Retina (tissue), 1 donor: ENCODE measurements at regions not wholly inside any gene's neighbourhood (a gene's known extent, or its start where the extent isn't known, plus 50 kb on each side); places are given as distances from the start of the nearest gene placed in this dataset.

Experiments used
- DNase-seq: peaks from one replicate; pipeline ENCODE4 v3.0.0-alpha.2; 2016

- no peak for DNase-seq
These were observed 111.1 kb upstream of the GLI3 start for GRCh38 chr7:42348071-42348470.

- no peak for DNase-seq
These were observed 110.6 kb upstream of the GLI3 start for GRCh38 chr7:42347616-42348015.

- no peak for DNase-seq
These were observed 108.7 kb upstream of the GLI3 start for GRCh38 chr7:42345478-42346299.

GRCh38 chr7:42344198-42344755 is 107.3 kb upstream of the GLI3 start:
- no peak for DNase-seq

- DNase-seq, result no peak
These were observed 105.4 kb upstream of the GLI3 start for GRCh38 chr7:42342381-42342780.

GRCh38 chr7:42340436-42340835 is 103.4 kb upstream of the GLI3 start:
- DNase-seq, result no peak

GRCh38 chr7:42338916-42339540 is 102.0 kb upstream of the GLI3 start:
- DNase-seq, result no peak

- no peak for DNase-seq
These were observed 101.4 kb upstream of the GLI3 start for GRCh38 chr7:42338231-42338915.

- DNase-seq, result no peak
These were observed 100.4 kb upstream of the GLI3 start for GRCh38 chr7:42337225-42337905.

- no peak for DNase-seq
These were observed 95.7 kb upstream of the GLI3 start for GRCh38 chr7:42332605-42333222.

GRCh38 chr7:42319631-42320030 is 82.6 kb upstream of the GLI3 start:
- DNase-seq, result no peak

GRCh38 chr7:42315631-42316030 is 78.6 kb upstream of the GLI3 start:
- DNase-seq, result no peak

- DNase-seq, result no peak
These were observed 78.1 kb upstream of the GLI3 start for GRCh38 chr7:42315103-42315502.

- no peak for DNase-seq
These were observed 77.7 kb upstream of the GLI3 start for GRCh38 chr7:42314696-42315095.

- DNase-seq, result no peak
These were observed 74.2 kb upstream of the GLI3 start for GRCh38 chr7:42311195-42311594.

GRCh38 chr7:42292991-42293521 is 56.0 kb upstream of the GLI3 start:
- DNase-seq, result no peak

GRCh38 chr7:42289473-42289872 is 52.5 kb upstream of the GLI3 start:
- DNase-seq, result no peak
